OCI-LY3 (cell line): ENCODE measurements at regions not wholly inside any gene's neighbourhood (a gene's known extent, or its start where the extent isn't known, plus 50 kb on each side); places are given as distances from the start of the nearest gene placed in this dataset.

Experiments
- H2AFZ ChIP-seq: fragments of 200-600, 300-600 bp; shearing (Covaris generic); 2 replicates; pipeline ENCODE4 v1.6.0; 2014; ENCODE audit warnings: antibody characterized with exemption, low read depth, low read length
- H3K27ac ChIP-seq: fragments of 200-600, 300-600 bp; sonication (generic); 2 replicates; pipeline ENCODE4 v1.5.1; 2014; ENCODE audit warnings: mild to moderate bottlenecking, low read length, moderate library complexity, mixed read lengths
- H3K27me3 ChIP-seq: fragments of 200-600, 300-600 bp; sonication (generic); 2 replicates; pipeline ENCODE4 v1.6.1; 2014; ENCODE audit warnings: low read depth, low read length, mixed read lengths
- H3K36me3 ChIP-seq: fragments of 200-600, 300-600 bp; sonication (generic); replicated peaks from 2 replicates; pipeline ENCODE3; 2014; ENCODE audit warnings: low read depth, low read length, mixed read lengths
- H3K4me1 ChIP-seq: fragments of 300-600, 200-600 bp; sonication (generic); 2 replicates; pipeline ENCODE4 v1.6.1; 2014; ENCODE audit warnings: low read length, mixed read lengths
- H3K4me2 ChIP-seq: fragments of 200-600, 300-600 bp; sonication (generic); 2 replicates; pipeline ENCODE4 v1.6.1; 2014; ENCODE audit warnings: low read length, mixed read lengths
- H3K4me3 ChIP-seq: fragments of 300-600, 200-600 bp; sonication (generic); 2 replicates; pipeline ENCODE4 v1.5.1; 2014; ENCODE audit warnings: antibody characterized with exemption, mild to moderate bottlenecking, low read length, moderate library complexity
- H3K79me2 ChIP-seq: fragments of 300-600, 200-600 bp; shearing (Covaris generic); 2 replicates; pipeline ENCODE4 v1.6.1; 2014; ENCODE audit warnings: mild to moderate bottlenecking, low read length, mixed read lengths
- H3K9ac ChIP-seq: fragments of 300-600, 200-600 bp; shearing (Covaris generic); 2 replicates; pipeline ENCODE4 v1.6.0; 2014; ENCODE audit warnings: mild to moderate bottlenecking, low read length, moderate library complexity
- H3K9me3 ChIP-seq: fragments of 200-600, 300-600 bp; shearing (Covaris generic); 2 replicates; pipeline ENCODE4 v1.6.1; 2014; ENCODE audit warnings: low read length, mixed read lengths; ENCODE audit not compliant: insufficient read depth
- H4K20me1 ChIP-seq: fragments of 200-600, 300-600 bp; sonication (generic); 2 replicates; pipeline ENCODE4 v1.6.1; 2016; ENCODE audit warnings: low read length, mixed read lengths; ENCODE audit not compliant: insufficient read depth
- EZH2phosphoT487 ChIP-seq: fragments of 200-600 bp; shearing (Covaris generic); IDR thresholded peaks from 2 replicates; pipeline ENCODE4 v1.6.1; 2018; ENCODE audit warnings: antibody characterized with exemption, mixed run types, low read depth
- TF ChIP-seq, protein P1 (sequence below): fragments of 200-600, 300-600 bp; sonication (generic); IDR thresholded peaks from 2 replicates; pipeline ENCODE4 v1.5.1; 2014; ENCODE audit warnings: antibody characterized with exemption, low read length, low read depth

DNA sequence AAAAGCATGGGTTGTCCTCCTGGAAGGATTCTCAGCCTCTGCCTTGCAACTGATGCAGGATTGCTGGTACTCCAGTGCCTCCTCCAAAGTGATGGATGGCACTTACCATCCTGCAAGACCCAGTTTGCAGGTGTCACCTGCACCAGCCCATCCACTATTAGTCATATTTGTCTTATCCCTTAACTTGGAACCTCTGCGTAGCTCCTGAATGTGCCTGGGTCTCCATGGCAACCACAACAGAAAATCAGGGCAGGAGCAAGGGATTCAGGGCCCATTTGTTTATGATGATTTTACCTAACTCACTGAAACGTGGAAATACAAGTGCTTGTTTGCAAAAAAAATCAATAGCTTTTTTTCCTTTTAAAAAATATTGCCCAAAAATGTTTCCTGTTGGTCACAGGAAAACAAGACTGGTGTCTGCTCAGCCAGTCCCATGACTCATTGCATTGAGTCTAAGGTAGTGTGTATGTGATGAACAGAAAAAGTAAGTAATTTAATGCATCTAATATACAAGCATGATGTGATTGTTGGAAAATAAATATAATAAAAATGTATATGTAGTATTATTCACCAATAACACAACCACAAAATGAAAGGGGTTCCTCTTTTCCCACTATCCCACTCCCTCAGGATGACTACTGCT, 1196.3 kb upstream of the TMEM132C start:
- H3K79me2 ChIP-seq, result no peaks in the 10 kb centered on the region
- no peaks in the 10 kb centered on the region for H3K27me3 ChIP-seq
- no peak for TF ChIP-seq EZH2phosphoT487
- TF ChIP-seq, protein P1, sequence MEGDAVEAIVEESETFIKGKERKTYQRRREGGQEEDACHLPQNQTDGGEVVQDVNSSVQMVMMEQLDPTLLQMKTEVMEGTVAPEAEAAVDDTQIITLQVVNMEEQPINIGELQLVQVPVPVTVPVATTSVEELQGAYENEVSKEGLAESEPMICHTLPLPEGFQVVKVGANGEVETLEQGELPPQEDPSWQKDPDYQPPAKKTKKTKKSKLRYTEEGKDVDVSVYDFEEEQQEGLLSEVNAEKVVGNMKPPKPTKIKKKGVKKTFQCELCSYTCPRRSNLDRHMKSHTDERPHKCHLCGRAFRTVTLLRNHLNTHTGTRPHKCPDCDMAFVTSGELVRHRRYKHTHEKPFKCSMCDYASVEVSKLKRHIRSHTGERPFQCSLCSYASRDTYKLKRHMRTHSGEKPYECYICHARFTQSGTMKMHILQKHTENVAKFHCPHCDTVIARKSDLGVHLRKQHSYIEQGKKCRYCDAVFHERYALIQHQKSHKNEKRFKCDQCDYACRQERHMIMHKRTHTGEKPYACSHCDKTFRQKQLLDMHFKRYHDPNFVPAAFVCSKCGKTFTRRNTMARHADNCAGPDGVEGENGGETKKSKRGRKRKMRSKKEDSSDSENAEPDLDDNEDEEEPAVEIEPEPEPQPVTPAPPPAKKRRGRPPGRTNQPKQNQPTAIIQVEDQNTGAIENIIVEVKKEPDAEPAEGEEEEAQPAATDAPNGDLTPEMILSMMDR, result no peak
- no peaks in the 10 kb centered on the region for H3K9me3 ChIP-seq
- H2AFZ ChIP-seq, result no peak overlapping the region
- H3K4me1 ChIP-seq, result no peaks in the 10 kb centered on the region
- H3K27ac ChIP-seq, result no peak overlapping the region
- no peak overlapping the region for H3K9ac ChIP-seq
- no peaks in the 10 kb centered on the region for H4K20me1 ChIP-seq
- no peak overlapping the region for H3K4me3 ChIP-seq
- no peak overlapping the region for H3K4me2 ChIP-seq
- no peaks in the 10 kb centered on the region for H3K36me3 ChIP-seq

DNA sequence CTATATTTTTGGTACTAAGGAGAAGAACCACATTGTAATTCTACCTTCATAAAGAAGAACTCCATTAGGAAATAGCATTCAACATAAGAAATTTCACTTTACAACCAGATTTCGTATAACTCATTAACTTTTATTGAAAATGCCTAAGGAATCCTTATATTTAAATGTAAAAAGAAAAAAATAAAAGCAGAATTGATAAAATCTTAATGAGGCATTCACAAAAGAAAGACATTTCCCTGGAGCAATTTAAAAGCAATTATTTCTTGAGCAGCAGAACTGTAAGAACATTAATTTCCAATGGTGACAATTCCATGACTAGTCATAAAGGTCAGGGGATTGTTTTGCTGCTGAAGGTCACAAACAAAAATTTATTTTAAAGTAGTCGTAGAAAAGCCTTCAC, 1192.8 kb upstream of the TMEM132C start:
- H3K4me3 ChIP-seq, result no peak overlapping the region
- no peak for TF ChIP-seq EZH2phosphoT487
- TF ChIP-seq, protein P1, result no peak
- H3K79me2 ChIP-seq, result no peaks in the 10 kb centered on the region

DNA sequence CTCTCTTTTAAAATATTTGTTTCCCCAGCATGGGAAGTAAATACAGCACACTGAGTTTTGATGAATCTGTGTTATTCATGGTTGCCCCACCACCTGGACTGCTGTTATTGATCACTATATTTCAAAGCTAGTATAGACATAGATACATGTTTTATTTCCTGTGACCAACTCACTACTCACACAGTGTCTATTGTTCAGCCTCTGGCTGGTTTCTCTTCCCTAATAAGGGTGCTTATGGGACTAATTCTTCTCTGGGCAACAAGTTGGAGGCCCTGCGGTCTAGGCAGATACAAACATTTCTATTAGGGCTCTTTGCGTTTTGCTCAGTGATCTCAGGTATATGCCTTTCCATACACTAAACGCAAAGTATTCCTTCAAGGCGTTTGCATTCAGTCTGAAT, 1191.0 kb upstream of the TMEM132C start:
- H3K27me3 ChIP-seq, result no peaks in the 10 kb centered on the region
- H3K9me3 ChIP-seq, result no peaks in the 10 kb centered on the region
- H3K27ac ChIP-seq, result no peak overlapping the region
- H4K20me1 ChIP-seq, result no peaks in the 10 kb centered on the region
- H3K4me1 ChIP-seq, result no peaks in the 10 kb centered on the region
- no peak overlapping the region for H2AFZ ChIP-seq
- H3K9ac ChIP-seq, result no peak overlapping the region
- no peaks in the 10 kb centered on the region for H3K79me2 ChIP-seq
- no peak overlapping the region for H3K4me3 ChIP-seq
- no peak overlapping the region for H3K4me2 ChIP-seq
- no peak for TF ChIP-seq EZH2phosphoT487
- TF ChIP-seq, protein P1, result no peak
- H3K36me3 ChIP-seq, result no peaks in the 10 kb centered on the region

More for the DNA sequence above, 1192.8 kb upstream of the TMEM132C start:
- H3K27ac ChIP-seq, result no peak overlapping the region
- no peaks in the 10 kb centered on the region for H3K27me3 ChIP-seq
- no peaks in the 10 kb centered on the region for H3K4me1 ChIP-seq
- H3K36me3 ChIP-seq, result no peaks in the 10 kb centered on the region
- H2AFZ ChIP-seq, result no peak overlapping the region
- H3K9me3 ChIP-seq, result no peaks in the 10 kb centered on the region
- H3K9ac ChIP-seq, result no peak overlapping the region
- H3K4me2 ChIP-seq, result no peak overlapping the region
- H4K20me1 ChIP-seq, result no peaks in the 10 kb centered on the region

DNA sequence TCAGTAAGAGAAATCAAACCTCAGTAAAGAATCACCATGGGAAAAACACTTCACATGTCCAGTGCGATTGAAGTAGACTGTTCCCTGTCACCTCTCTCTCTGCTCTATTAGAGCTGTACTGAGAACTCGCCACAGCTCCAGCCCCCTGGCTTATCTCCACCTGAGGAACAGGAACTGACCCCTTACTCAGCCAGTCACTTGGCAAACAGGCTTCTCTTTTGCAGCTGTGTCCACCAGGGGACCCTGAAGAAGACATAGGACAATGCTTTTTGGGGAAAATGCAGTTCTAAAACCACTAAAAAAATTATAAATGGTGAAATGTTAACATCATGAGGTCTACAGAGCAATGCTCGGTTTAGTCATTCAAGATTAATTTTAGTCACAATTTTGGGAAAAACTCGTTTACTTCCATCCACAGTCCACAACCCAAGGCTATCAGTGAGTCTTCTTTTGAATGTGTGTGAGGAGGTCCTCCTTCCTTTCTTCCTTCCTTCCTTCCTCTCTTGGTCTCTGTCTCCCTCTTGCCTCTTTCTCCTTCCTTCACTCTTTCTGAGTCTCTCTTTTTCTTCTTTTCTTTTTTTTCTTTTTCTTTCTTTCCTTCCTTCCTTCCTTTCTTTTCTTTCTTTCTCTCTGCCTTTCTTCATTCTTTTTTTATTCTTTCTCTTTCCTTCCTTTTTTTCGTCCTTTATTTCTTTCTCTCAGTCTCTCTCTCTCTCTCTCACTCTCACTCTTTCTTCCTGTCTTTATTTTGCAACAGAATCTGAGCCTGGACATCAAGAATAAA, 1189.5 kb upstream of the TMEM132C start:
- no peak for TF ChIP-seq EZH2phosphoT487
- TF ChIP-seq, protein P1, result no peak
- no peak overlapping the region for H3K27ac ChIP-seq
- no peak overlapping the region for H3K4me3 ChIP-seq
- no peaks in the 10 kb centered on the region for H3K9me3 ChIP-seq
- H2AFZ ChIP-seq, result no peak overlapping the region
- H4K20me1 ChIP-seq, result no peaks in the 10 kb centered on the region
- no peaks in the 10 kb centered on the region for H3K4me1 ChIP-seq
- no peak overlapping the region for H3K4me2 ChIP-seq
- no peaks in the 10 kb centered on the region for H3K79me2 ChIP-seq
- H3K27me3 ChIP-seq, result no peaks in the 10 kb centered on the region
- H3K9ac ChIP-seq, result no peak overlapping the region
- no peaks in the 10 kb centered on the region for H3K36me3 ChIP-seq
